HG02678 (cell line): ENCODE measurements at regions not wholly inside any gene's neighbourhood (a gene's known extent, or its start where the extent isn't known, plus 50 kb on each side); places are given as distances from the start of the nearest gene placed in this dataset.
"Not testable (repeated sequence)": the region's sequence is repeated elsewhere in the genome, so short reads cannot be mapped to it uniquely, and the experiment has no call there.

ENCODE experiments used
- ATAC-seq: cut with Tn5 transposase; IDR thresholded peaks from one replicate; pipeline ENCODE4 v1.9.1; 2021; ENCODE audit warnings: mild to moderate bottlenecking, moderate library complexity; ENCODE audit not compliant: unreplicated experiment

- no peak for ATAC-seq
These were observed 225.1 kb upstream of the RASA1 start for GRCh38 chr5:87042554-87042953.

GRCh38 chr5:87048156-87048555 is 219.5 kb upstream of the RASA1 start:
- ATAC-seq: no peak

GRCh38 chr5:87049012-87049411 is 218.7 kb upstream of the RASA1 start:
- not testable (repeated sequence) for ATAC-seq

- no peak for ATAC-seq
These were observed 216.1 kb upstream of the RASA1 start for GRCh38 chr5:87051502-87052113.

- no peak for ATAC-seq
These were observed 214.5 kb upstream of the RASA1 start for GRCh38 chr5:87053146-87053545.

- no peak for ATAC-seq
These were observed 212.9 kb upstream of the RASA1 start for GRCh38 chr5:87054821-87055220.

DNA sequence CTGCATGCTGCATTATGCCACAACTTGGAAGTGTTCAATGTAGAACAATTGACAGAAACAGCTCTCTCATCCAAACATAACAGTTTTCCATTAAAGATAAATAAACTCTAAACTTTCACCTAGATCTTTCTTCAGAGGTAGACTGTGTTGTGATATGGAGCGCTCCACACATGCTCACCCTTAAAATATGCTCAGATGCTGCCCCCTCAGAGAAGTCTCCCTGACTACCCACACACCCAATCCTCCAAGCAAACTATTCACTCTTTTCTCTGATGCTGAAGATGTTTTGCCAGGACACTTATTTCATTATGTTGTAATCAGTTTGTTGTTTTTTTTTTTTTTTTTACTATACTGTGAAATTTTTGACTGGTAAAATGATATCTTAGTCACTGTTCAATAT is 206.6 kb upstream of the RASA1 start:
- no peak for ATAC-seq

GRCh38 chr5:87069311-87069710 is 198.4 kb upstream of the RASA1 start:
- no peak for ATAC-seq

DNA sequence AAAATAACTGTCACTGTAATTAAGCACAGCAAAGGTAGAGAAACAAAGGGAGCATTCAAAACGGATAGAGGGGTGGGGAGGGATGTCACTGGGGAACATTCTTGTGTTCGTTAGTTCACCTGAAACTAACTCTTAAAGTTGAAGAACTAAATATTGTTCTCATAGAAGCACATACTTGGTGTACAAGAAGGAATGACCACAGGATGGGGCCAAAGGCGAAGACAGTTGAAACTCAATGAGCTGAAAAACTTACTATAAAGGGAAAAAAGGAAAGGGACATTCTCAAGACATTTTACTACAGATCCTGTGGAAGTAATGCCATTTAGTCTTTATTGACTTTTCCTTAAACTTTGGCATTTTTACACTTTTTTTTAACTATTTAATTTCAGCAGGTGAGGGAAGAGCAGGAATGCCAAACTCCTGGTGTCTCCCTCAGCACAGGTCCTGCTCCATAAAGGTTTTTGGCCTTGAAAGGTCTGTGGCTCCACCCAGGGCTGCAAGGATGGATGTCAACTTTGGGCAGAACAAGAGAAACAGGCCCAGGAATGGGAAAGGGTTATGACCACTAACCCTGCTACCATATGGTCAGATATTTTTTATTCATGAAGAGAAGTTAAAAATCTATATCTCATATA is 197.6 kb upstream of the RASA1 start:
- peak; percentile 77 for ATAC-seq

DNA sequence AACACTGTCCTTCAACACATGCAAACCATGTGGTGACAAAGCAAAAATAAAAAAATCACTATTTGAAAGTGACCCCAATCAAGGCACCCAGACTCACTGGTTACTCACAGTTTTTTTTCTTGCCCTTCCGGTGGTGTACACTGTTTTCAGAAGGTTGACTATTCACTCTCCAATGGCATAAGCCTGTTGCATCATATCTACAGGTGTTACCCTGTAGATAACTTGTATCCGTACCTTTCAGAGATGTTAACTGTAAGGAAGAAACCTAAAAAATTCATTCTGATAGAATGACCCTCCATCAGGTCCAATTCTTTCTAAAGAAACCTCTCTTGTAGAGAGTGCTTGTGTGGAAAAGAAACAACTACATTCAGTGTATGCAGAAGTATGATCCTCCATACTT is 193.6 kb upstream of the RASA1 start:
- ATAC-seq: no peak

DNA sequence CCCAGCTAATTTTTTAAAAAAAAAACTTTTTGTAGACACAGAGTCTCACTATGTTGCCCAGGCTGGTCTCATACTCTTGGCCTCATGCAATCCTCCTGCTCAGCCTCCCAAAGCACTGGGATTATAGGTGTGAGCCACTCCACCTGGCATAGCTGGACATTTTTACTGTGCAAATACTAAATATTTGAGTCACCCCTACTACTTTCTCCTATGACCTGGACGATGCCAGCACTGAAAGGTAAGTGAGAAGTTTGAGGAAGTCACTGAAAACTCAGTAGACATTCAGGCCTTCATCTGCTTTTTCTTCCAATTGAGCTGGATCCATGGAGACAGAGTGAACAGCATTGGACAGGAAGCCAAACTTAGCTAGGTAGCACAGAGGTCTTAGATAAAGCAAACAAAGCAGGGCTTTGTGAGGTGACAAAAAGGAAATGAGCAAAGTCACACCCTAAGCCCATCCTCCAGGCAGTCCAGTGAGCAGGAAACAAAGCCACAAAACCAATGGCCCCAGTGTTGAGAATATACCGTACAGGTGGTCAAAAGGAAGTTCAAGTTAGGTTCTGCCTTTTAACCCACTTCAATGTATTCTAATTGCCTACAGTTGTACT is 192.6 kb upstream of the RASA1 start:
- peak; percentile 94 for ATAC-seq

DNA sequence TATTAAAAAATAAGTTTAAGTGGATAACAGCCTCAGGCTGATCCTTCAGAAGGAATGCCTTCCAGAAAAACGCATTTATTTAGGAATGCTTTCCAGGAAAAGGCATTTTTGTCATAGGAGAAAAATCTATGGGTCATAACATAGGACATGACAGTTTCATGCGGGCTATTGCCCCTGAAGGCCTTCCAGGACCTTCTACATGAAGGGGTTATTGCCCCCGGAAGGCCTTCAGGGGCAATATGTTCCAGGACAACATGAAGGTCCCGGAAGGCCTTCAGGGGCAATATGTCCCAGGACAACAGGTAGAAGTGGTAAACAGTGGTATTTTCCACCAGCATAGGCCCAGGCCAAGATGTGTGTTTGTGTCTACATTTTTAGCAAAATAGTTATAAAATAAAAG is 191.3 kb upstream of the RASA1 start:
- no peak for ATAC-seq

DNA sequence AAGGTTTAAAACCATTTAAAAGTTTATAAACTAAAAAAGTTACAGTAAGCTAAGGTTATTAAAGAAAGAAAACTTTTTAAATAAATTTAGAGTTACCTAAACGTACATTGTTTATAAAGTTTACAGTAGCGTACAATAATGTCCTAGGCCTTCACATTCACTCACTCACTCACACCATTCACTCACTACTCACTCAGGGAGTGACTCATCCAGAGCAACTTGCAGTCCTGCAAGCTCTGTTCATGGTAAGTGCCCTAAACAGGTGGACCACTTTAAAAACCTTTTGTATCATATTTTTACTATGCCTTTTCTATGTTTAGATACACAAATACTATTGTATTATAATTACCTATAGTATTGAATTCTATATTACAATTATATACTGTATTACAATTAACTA is 190.8 kb upstream of the RASA1 start:
- ATAC-seq: no peak

DNA sequence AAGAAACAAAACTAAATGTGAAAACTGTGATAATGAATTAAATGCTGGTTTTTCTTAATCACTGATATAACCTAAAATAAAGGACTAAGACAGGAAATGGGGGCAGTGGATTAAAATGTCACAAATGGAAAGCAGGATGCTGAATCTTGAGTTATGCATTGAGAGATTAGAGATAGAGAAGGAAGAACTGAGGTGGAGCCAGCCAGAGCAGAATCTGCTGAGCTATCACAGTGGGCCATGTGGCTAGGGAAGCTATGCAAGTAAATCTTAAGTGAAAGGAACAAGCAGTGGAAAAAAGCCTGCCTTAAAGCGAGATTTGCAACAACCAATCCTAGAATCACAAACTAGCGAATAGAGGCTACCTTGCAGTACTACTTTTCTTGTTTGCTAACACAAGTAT is 188.5 kb upstream of the RASA1 start:
- ATAC-seq: no peak

GRCh38 chr5:87081016-87081415 is 186.7 kb upstream of the RASA1 start:
- no peak for ATAC-seq

GRCh38 chr5:87081511-87082372 is 185.9 kb upstream of the RASA1 start:
- peak; percentile 92 for ATAC-seq

DNA sequence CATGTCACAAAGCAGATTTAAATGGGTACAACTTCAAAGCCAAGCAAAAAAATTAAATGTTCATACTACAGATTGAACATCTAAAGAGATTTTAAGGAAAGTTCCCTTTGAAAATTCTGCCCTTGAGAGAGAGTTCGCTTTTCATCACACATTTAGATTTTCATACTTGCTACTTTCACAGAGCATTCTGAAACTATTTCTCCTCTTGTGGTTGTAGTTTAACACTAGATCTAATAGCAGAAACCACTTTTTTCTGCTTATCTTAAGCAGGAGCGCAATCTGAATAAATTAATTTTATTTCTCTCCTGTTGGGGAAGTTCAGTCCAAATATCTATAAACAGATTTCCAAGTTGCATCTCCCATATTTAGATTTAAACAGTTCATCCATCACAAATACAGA is 173.3 kb upstream of the RASA1 start:
- ATAC-seq: no peak

GRCh38 chr5:87094833-87095232 is 172.8 kb upstream of the RASA1 start:
- ATAC-seq: no peak

- ATAC-seq: no peak
These were observed 171.9 kb upstream of the RASA1 start for GRCh38 chr5:87095787-87096186.

- no peak for ATAC-seq
These were observed 170.0 kb upstream of the RASA1 start for GRCh38 chr5:87097664-87098063.

DNA sequence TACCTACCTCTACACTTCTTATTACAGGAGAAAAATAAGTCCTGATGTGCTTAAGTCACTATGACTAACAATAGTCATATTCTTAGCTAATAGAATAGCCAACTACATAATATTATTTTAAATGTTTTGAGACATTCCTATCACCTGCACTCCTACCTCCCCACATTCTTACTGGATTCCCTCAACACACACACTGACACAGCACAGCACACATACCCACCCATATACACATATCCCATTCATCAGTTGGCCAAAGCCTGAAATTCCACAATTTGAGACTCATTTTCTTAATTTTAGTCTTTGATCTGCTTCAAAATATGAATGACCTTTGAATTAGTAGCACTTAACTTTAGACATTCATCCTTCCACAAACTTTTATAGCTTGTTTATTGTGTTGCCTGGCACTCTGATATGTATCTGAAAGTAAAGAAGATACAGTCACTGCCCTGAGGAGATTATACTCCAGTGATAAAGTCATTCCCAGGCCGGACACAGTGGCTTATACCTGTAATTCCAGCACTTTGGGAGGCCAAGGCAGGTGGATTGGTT is 168.3 kb upstream of the RASA1 start:
- ATAC-seq: no peak
